ENCODE measurements at regions not wholly inside any gene's neighbourhood (a gene's known extent, or its start where the extent isn't known, plus 50 kb on each side); places are given as distances from the start of the nearest gene placed in this dataset.

DNA sequence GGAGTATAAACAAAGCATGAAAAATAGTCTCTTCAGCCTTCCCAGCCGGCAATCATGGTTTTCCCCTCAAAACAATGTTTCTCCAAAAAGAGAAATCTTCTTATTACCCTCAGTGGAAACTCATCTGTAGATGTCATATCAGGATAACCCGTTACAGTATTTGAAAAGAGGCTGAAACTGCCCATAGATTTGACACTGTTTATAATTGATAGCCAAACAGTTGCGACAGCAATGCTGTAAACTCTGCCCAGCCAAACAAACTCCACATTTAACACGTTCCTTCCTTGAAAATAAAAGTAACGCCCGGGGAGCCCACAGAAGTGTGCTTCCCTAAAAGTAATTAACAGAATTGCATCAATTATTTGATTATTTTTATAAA, 201.3 kb upstream of the FOXN3 start:
- TF ChIP-seq, protein P1, sequence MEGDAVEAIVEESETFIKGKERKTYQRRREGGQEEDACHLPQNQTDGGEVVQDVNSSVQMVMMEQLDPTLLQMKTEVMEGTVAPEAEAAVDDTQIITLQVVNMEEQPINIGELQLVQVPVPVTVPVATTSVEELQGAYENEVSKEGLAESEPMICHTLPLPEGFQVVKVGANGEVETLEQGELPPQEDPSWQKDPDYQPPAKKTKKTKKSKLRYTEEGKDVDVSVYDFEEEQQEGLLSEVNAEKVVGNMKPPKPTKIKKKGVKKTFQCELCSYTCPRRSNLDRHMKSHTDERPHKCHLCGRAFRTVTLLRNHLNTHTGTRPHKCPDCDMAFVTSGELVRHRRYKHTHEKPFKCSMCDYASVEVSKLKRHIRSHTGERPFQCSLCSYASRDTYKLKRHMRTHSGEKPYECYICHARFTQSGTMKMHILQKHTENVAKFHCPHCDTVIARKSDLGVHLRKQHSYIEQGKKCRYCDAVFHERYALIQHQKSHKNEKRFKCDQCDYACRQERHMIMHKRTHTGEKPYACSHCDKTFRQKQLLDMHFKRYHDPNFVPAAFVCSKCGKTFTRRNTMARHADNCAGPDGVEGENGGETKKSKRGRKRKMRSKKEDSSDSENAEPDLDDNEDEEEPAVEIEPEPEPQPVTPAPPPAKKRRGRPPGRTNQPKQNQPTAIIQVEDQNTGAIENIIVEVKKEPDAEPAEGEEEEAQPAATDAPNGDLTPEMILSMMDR (conservative IDR thresholded peaks at IDR 0.05; ENCODE audit: low read depth, low read length): no peak
- peak; percentile 19 for DNase-seq (ENCODE audit: low read depth)
- peak overlapping the region; percentile 83 for H3K4me3 ChIP-seq (ENCODE audit: low read depth, low read length)

DNA sequence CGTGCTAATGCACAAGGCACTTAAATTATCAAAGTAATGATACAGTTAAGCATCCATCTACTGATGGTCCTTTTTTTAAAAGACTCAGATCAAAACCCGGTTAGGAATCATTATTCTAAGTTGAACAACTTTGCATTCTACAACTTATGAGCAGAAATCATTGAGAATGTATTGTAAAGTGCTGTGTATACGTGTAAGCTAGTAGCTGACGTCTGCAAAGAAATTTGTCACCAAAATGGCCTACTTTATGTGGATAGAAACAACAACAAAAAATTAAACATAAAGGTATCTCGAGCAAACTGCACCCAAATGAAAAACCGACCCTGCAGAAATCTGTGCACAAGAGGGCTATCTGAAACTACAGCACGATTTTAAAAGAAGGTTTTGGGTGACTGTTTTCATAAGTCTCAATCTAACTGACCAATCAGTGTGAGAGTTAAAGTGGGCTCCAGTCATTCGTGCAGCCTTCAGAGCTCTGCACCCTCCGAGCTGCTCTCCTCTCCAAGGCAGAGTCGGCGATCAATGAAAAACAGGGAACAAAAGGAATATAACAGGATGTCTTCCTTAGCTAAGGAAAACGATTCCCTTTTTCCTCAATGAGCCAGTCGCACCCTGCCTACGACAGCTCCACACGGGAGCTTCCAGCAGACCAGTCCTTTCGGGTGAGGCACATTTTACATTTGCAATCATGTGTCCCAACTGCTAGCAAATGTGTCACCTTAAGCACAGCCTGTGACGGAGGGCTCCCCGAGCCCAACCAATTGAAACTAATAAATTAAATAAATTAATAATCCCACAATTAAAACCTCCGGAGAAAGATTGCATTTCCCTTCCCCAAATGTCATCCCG, 200.7 kb upstream of the FOXN3 start:
- H3K4me3 ChIP-seq (ENCODE audit: low read depth, low read length): peak overlapping the region; percentile 83
- TF ChIP-seq, protein P1 (conservative IDR thresholded peaks at IDR 0.05; ENCODE audit: low read depth, low read length): no peak
- DNase-seq (ENCODE audit: low read depth): no peak

DNA sequence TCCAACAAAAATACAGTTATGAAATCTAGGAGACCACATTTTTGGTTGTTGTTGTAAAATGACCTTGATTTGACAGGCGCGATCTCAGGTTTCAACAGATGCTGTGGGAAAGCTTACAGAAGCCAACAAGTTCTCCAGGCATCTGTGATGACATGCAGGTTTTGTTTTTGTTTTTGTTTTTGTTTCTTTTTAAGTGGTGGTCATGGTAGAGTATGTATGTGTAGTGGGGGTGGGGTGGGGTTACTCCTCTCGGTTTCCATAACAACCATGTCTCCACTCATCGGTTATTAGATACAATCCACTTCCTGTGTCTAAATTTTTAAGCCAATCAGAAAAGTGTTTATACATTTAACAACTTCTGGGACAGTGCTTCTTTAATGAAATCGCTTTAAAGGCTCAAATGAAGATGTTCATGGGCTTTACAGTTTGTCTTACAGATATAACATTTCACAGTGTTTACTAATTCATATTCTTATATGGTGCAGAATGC, 199.9 kb upstream of the FOXN3 start:
- TF ChIP-seq, protein P1 (conservative IDR thresholded peaks at IDR 0.05; ENCODE audit: low read depth, low read length): no peak
- DNase-seq (ENCODE audit: low read depth): no peak
- H3K4me3 ChIP-seq (ENCODE audit: low read depth, low read length): no peak overlapping the region

DNA sequence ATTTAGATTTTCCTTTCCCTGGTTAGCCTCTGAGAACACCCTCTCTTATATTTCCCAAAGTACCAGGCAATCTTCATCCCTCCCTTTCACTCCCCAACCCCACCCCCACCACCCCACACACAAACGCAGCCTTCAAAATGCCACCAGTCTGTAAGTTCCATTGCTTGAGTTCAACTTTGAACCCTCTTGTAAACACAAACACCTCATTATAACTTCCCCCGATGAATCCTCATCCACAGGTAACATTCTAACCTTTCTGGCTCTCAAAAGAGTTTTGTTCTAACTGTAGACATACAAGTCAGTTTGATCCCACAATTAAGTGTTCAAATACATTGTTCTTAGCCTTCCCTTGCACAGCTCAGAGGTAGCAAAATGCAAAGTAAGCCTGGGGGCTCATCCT, 199.4 kb upstream of the FOXN3 start:
- TF ChIP-seq, protein P1 (conservative IDR thresholded peaks at IDR 0.05; ENCODE audit: low read depth, low read length): no peak

DNA sequence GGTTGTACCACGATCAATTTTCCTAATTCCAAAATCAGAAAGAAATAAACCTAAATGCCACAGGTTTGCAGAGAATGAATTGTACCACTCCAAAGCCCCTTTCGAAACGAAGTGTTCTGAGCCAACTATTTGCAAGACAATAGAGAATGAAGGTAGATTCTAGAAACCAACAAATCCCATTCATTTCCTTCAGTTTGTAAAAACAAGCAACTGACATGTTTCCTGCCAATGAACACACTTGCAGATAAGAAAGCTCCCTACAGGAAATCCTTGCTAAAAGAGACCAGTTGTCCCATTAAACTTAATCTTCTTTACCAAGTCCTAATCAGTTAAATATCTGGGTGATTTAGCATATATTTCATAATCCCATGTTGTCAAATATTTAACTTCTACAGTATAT, 198.4 kb upstream of the FOXN3 start:
- TF ChIP-seq, protein P1 (conservative IDR thresholded peaks at IDR 0.05; ENCODE audit: low read depth, low read length): no peak
- H3K4me3 ChIP-seq (ENCODE audit: low read depth, low read length): no peak overlapping the region
- no peak for DNase-seq (ENCODE audit: low read depth)

More for the DNA sequence above, 199.4 kb upstream of the FOXN3 start:
- DNase-seq (ENCODE audit: low read depth): no peak
- no peak overlapping the region for H3K4me3 ChIP-seq (ENCODE audit: low read depth, low read length)

DNA sequence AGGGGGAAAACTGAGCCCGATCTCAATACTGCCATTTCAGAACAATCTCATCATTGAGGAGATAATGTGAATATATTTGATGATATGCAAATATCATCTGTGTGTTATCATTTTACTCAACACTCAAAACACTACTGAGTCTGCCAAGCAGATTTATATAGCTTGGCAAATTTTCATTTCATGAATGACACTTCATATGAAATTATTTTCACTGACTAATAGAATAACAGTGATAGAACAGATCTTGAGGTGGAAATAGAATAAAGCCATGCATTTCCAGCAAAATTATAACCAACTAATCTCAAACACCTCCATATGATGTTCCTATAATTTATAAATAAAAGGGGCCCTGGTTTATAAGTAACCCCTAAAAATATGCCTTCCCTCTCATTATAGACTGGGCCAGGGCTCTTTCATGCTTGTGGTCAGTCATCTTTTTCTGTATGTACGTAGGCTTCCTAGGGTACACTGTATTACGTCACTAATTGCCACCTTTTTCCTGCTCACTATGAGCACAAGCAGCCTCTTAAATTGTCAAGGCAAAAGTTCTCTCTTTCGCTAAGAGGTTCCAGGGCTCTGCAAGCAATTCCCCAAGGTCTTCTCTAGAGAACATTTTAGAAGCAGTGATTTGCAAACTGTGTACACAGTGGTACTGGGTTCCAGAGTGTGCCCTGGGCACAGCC, 197.1 kb upstream of the FOXN3 start:
- DNase-seq (ENCODE audit: low read depth): no peak
- TF ChIP-seq, protein P1 (conservative IDR thresholded peaks at IDR 0.05; ENCODE audit: low read depth, low read length): no peak
- no peak overlapping the region for H3K4me3 ChIP-seq (ENCODE audit: low read depth, low read length)
